PC-3 (cell line): ENCODE measurements at regions not wholly inside any gene's neighbourhood (a gene's known extent, or its start where the extent isn't known, plus 50 kb on each side); places are given as distances from the start of the nearest gene placed in this dataset.
"Not testable (repeated sequence)": the region's sequence is repeated elsewhere in the genome, so short reads cannot be mapped to it uniquely, and the experiment has no call there.

Experiments
- EZH2 ChIP-seq: fragments of 300-600 bp; sonication (generic); IDR thresholded peaks from one replicate; pipeline ENCODE4 v1.6.1; 2017; ENCODE audit warnings: antibody characterized with exemption, mild to moderate bottlenecking, low read length; ENCODE audit not compliant: unreplicated experiment
- EZH2phosphoT487 ChIP-seq: fragments of 300-600 bp; sonication (generic); IDR thresholded peaks from 2 replicates; pipeline ENCODE4 v1.6.1; 2018; ENCODE audit warnings: mild to moderate bottlenecking, antibody characterized with exemption, low read length, borderline replicate concordance
- TF ChIP-seq, protein P1 (sequence below): fragments of 300-600 bp; sonication (generic); conservative IDR thresholded peaks from 2 replicates; pipeline ENCODE4 v1.5.1; 2017; ENCODE audit warnings: antibody characterized with exemption, low read depth, mild to moderate bottlenecking, low read length

DNA sequence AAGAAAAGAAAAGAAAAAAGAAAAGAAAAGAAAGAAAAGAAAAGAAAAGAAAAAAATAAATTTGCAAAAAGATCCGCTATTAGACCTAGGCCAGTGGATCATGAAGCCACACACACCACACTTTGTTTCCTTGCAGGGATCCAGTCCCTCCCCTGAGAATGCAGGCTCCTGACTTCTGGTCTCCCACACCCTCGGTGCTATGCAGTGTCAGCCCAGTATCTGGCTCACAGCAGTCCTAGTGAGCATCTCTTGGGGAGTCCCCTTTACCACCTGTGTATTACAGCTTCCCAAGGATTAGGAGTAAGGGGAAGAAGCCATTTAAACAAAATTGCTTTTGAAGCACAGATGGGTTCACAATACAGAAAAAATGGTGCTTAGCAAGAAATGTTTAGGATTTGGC is 174.1 kb upstream of the IRF2BP2 start:
- not testable (repeated sequence) for TF ChIP-seq EZH2, EZH2phosphoT487
- TF ChIP-seq, protein P1, sequence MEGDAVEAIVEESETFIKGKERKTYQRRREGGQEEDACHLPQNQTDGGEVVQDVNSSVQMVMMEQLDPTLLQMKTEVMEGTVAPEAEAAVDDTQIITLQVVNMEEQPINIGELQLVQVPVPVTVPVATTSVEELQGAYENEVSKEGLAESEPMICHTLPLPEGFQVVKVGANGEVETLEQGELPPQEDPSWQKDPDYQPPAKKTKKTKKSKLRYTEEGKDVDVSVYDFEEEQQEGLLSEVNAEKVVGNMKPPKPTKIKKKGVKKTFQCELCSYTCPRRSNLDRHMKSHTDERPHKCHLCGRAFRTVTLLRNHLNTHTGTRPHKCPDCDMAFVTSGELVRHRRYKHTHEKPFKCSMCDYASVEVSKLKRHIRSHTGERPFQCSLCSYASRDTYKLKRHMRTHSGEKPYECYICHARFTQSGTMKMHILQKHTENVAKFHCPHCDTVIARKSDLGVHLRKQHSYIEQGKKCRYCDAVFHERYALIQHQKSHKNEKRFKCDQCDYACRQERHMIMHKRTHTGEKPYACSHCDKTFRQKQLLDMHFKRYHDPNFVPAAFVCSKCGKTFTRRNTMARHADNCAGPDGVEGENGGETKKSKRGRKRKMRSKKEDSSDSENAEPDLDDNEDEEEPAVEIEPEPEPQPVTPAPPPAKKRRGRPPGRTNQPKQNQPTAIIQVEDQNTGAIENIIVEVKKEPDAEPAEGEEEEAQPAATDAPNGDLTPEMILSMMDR: not testable (repeated sequence)
